ENCODE measurements at regions not wholly inside any gene's neighbourhood (a gene's known extent, or its start where the extent isn't known, plus 50 kb on each side); places are given as distances from the start of the nearest gene placed in this dataset.

DNA sequence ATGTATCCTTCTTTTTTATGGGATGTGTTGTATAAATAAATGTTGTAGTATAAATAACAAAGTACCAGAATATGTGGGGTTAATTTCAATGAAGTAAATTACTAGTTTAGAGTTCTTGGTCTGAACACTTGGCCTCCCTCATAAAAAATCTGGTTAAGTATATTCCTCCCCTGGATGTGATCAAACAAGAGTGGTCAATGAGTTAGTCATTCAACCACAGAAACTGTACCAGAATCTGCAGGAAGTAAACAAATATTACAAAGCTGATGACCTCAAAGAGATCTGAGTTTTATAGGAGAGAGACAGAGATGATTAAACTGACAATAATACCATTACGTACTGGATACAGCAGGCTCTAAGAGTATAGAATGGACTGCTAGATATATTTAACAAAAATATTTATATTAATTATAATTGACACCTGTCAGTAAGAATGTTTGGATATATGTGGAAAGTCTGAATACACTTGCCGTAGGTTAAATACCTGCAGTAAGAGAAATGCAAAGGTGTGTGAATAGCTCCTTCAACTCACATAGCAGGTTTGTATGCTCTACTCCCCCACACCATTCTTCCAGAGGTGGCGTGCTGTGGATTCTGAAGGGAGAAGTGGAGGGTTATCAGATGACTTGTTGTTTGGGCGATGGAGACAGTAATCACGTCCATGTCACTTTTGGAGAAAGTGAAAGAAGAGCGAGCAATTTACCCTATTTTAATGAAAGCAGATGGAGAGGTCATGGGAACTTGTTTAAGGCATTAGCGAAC lies 108.3 kb upstream of the LRATD1 start:
- H3K36me3 Mint-ChIP-seq: peaks cover 2% of the 10 kb centered on the region
- H3K9me3 Mint-ChIP-seq: no peaks in the 10 kb centered on the region
- no peak overlapping the region for H3K27ac Mint-ChIP-seq
- H3K4me1 Mint-ChIP-seq: peaks cover 8% of the 10 kb centered on the region
- Histone ChIP-seq H4K20me1 (ENCODE audit: low read depth) (no peaks in the 10 kb centered on the region), H3F3A (ENCODE audit: low read depth) (peaks cover 3% of the 10 kb centered on the region), H2AFZ (replicated peaks) (no peak overlapping the region), H3K9ac (no peak overlapping the region), H3K9me3 (ENCODE audit: low read depth) (no peaks in the 10 kb centered on the region), H3K79me2 (ENCODE audit: low read depth) (no peaks in the 10 kb centered on the region), H3K27me3 (no peaks in the 10 kb centered on the region), H3K4me1 (peaks cover 4% of the 10 kb centered on the region), H3K27ac (no peak overlapping the region), H3K4me2 (no peak overlapping the region), H3K4me3 (no peak overlapping the region), H3K36me3 (no peaks in the 10 kb centered on the region)
- TF ChIP-seq EZH2phosphoT487 (IDR thresholded peaks at IDR 0.05) (no peak), EZH2 (IDR thresholded peaks at IDR 0.05) (no peak)
- TF ChIP-seq, protein P1, sequence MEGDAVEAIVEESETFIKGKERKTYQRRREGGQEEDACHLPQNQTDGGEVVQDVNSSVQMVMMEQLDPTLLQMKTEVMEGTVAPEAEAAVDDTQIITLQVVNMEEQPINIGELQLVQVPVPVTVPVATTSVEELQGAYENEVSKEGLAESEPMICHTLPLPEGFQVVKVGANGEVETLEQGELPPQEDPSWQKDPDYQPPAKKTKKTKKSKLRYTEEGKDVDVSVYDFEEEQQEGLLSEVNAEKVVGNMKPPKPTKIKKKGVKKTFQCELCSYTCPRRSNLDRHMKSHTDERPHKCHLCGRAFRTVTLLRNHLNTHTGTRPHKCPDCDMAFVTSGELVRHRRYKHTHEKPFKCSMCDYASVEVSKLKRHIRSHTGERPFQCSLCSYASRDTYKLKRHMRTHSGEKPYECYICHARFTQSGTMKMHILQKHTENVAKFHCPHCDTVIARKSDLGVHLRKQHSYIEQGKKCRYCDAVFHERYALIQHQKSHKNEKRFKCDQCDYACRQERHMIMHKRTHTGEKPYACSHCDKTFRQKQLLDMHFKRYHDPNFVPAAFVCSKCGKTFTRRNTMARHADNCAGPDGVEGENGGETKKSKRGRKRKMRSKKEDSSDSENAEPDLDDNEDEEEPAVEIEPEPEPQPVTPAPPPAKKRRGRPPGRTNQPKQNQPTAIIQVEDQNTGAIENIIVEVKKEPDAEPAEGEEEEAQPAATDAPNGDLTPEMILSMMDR (IDR thresholded peaks at IDR 0.05): no peak
- DNase-seq (ENCODE audit: low spot score): no peak
- no peak overlapping the region for H3K4me3 Mint-ChIP-seq
- peaks cover 3% of the 10 kb centered on the region for H3K27me3 Mint-ChIP-seq (ENCODE audit: insufficient read depth, low read depth)

DNA sequence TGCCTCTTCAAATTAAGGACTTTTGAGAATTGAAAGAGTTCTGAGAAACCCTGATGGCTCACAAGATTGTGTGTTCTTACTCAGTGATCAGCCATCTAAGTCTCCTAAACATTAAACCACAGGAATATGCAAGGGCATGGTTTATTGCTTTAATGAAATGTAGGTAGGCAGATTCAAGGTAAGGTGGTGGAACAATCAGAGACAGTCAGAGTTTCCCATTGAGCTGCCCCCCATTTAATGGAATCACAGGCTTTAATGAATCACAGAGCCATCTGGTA lies 107.8 kb upstream of the LRATD1 start:
- Histone ChIP-seq H3K4me2 (no peak overlapping the region), H3K4me3 (no peak overlapping the region), H3K79me2 (ENCODE audit: low read depth) (no peaks in the 10 kb centered on the region), H3K9me3 (ENCODE audit: low read depth) (no peaks in the 10 kb centered on the region), H3K27ac (no peak overlapping the region), H3K4me1 (no peaks in the 10 kb centered on the region), H3K27me3 (no peaks in the 10 kb centered on the region), H4K20me1 (ENCODE audit: low read depth) (no peaks in the 10 kb centered on the region), H2AFZ (replicated peaks) (no peak overlapping the region), H3K9ac (no peak overlapping the region), H3F3A (ENCODE audit: low read depth) (peaks cover 3% of the 10 kb centered on the region), H3K36me3 (no peaks in the 10 kb centered on the region)
- H3K36me3 Mint-ChIP-seq: peaks cover 2% of the 10 kb centered on the region
- TF ChIP-seq, protein P1 (IDR thresholded peaks at IDR 0.05): no peak
- TF ChIP-seq EZH2 (IDR thresholded peaks at IDR 0.05) (no peak), EZH2phosphoT487 (IDR thresholded peaks at IDR 0.05) (no peak)
- DNase-seq (ENCODE audit: low spot score): no peak
- no peak overlapping the region for H3K4me3 Mint-ChIP-seq
- peaks cover 3% of the 10 kb centered on the region for H3K4me1 Mint-ChIP-seq
- H3K27ac Mint-ChIP-seq: no peak overlapping the region
- no peaks in the 10 kb centered on the region for H3K9me3 Mint-ChIP-seq
- H3K27me3 Mint-ChIP-seq (ENCODE audit: insufficient read depth, low read depth): peaks cover 3% of the 10 kb centered on the region

DNA sequence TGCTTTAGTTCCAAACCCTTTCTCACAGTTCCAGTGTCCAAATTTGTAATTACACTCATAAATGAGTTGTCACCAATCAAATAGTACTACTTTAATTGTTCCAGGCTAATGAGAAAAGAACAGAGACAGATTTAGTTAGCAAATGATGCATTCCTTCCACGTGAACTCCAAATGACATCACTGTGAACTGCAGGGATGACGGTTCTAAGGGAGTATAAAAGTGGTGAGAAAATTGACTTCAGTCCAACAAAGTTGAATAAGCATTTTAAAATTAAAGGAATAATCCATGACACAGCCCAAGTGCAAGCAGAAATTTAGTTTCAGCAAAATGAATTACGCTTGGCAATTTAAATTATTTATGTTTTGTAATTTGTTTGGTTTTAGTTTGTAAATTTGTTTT lies 102.0 kb upstream of the LRATD1 start:
- H3K79me2 ChIP-seq (ENCODE audit: low read depth): no peaks in the 10 kb centered on the region
- H2AFZ ChIP-seq (replicated peaks): no peak overlapping the region
- no peaks in the 10 kb centered on the region for H4K20me1 ChIP-seq (ENCODE audit: low read depth)
- Mint-ChIP-seq H3K4me3 (no peak overlapping the region), H3K4me1 (no peaks in the 10 kb centered on the region), H3K36me3 (no peaks in the 10 kb centered on the region), H3K27ac (no peak overlapping the region), H3K27me3 (ENCODE audit: insufficient read depth, low read depth) (no peaks in the 10 kb centered on the region), H3K9me3 (peaks cover 2% of the 10 kb centered on the region)
- no peak overlapping the region for H3K9ac ChIP-seq
- no peak overlapping the region for H3K4me3 ChIP-seq
- H3K36me3 ChIP-seq: no peaks in the 10 kb centered on the region
- TF ChIP-seq, protein P1 (IDR thresholded peaks at IDR 0.05): no peak
- TF ChIP-seq EZH2 (IDR thresholded peaks at IDR 0.05) (no peak), EZH2phosphoT487 (IDR thresholded peaks at IDR 0.05) (no peak)
- H3K27me3 ChIP-seq: no peaks in the 10 kb centered on the region
- no peaks in the 10 kb centered on the region for H3F3A ChIP-seq (ENCODE audit: low read depth)
- DNase-seq (ENCODE audit: low spot score): no peak
- no peaks in the 10 kb centered on the region for H3K9me3 ChIP-seq (ENCODE audit: low read depth)
- no peak overlapping the region for H3K27ac ChIP-seq
- H3K4me1 ChIP-seq: no peaks in the 10 kb centered on the region
- no peak overlapping the region for H3K4me2 ChIP-seq
